ENCODE measurements at regions not wholly inside any gene's neighbourhood (a gene's known extent, or its start where the extent isn't known, plus 50 kb on each side); places are given as distances from the start of the nearest gene placed in this dataset.

- Histone ChIP-seq H3K9me3 (ENCODE audit: control insufficient read depth, insufficient read depth, low read depth, low read length) (no peaks in the 10 kb centered on the region), H4K20me1 (ENCODE audit: control insufficient read depth, extremely low read depth, insufficient read depth, low read length) (no peaks in the 10 kb centered on the region)
- DNase-seq (ENCODE audit: low read depth in 2 of 2): no peak
These were observed 271.0 kb upstream of the ADAMTSL1 start for GRCh38 chr9:18202924-18203323.

GRCh38 chr9:18207735-18208134 is 266.2 kb upstream of the ADAMTSL1 start:
- no peak overlapping the region for H3K4me2 ChIP-seq (ENCODE audit: extremely low read depth, insufficient read depth, low read length)
- no peaks in the 10 kb centered on the region for H3K36me3 ChIP-seq (ENCODE audit: control insufficient read depth, insufficient read depth, low read length)
- H3K4me3 ChIP-seq (replicated peaks in 1 of 4; ENCODE audit: control extremely low read depth in 1 of 4, insufficient read depth in 1 of 4, low read depth in 3 of 4, low read length in 4 of 4): no peak overlapping the region
- H2AFZ ChIP-seq (ENCODE audit: low read length): no peak overlapping the region
- H4K20me1 ChIP-seq (ENCODE audit: control insufficient read depth, extremely low read depth, insufficient read depth, low read length): no peaks in the 10 kb centered on the region
- no peaks in the 10 kb centered on the region for H3K4me1 ChIP-seq (ENCODE audit: control insufficient read depth, extremely low read depth, insufficient read depth, low read length)
- H3K9ac ChIP-seq (ENCODE audit: insufficient read depth, low read length): no peak overlapping the region
- no peaks in the 10 kb centered on the region for H3K27me3 ChIP-seq (ENCODE audit: control insufficient read depth, insufficient read depth, low read length)
- H3K9me3 ChIP-seq (ENCODE audit: control insufficient read depth, insufficient read depth, low read depth, low read length): no peaks in the 10 kb centered on the region
- H3K79me2 ChIP-seq (ENCODE audit: control insufficient read depth, insufficient read depth, low read length): no peaks in the 10 kb centered on the region
- no peak overlapping the region for H3K27ac ChIP-seq (ENCODE audit: insufficient read depth, low read length)
- DNase-seq (ENCODE audit: low read depth in 2 of 2): no peak
- no peak for TF ChIP-seq EZH2 (IDR thresholded peaks at IDR 0.05; ENCODE audit: low read length, missing control alignments)
- TF ChIP-seq CTCF (conservative IDR thresholded peaks at IDR 0.05 in 1 of 2, IDR thresholded peaks at IDR 0.05 in 1 of 2; ENCODE audit: low read depth in 1 of 2, low read length in 2 of 2): no peak

More at GRCh38 chr9:18202924-18203323, 271.0 kb upstream of the ADAMTSL1 start:
- Histone ChIP-seq H3K79me2 (ENCODE audit: control insufficient read depth, insufficient read depth, low read length) (no peaks in the 10 kb centered on the region), H3K36me3 (ENCODE audit: control insufficient read depth, insufficient read depth, low read length) (no peaks in the 10 kb centered on the region), H3K4me1 (ENCODE audit: control insufficient read depth, extremely low read depth, insufficient read depth, low read length) (no peaks in the 10 kb centered on the region), H2AFZ (ENCODE audit: low read length) (no peak overlapping the region), H3K4me3 (replicated peaks in 1 of 4; ENCODE audit: control extremely low read depth in 1 of 4, insufficient read depth in 1 of 4, low read depth in 3 of 4, low read length in 4 of 4) (no peak overlapping the region), H3K4me2 (ENCODE audit: extremely low read depth, insufficient read depth, low read length) (no peak overlapping the region), H3K27me3 (ENCODE audit: control insufficient read depth, insufficient read depth, low read length) (no peaks in the 10 kb centered on the region), H3K9ac (ENCODE audit: insufficient read depth, low read length) (no peak overlapping the region), H3K27ac (ENCODE audit: insufficient read depth, low read length) (no peak overlapping the region)
- TF ChIP-seq CTCF (conservative IDR thresholded peaks at IDR 0.05 in 1 of 2, IDR thresholded peaks at IDR 0.05 in 1 of 2; ENCODE audit: low read depth in 1 of 2, low read length in 2 of 2): no peak
- TF ChIP-seq EZH2 (IDR thresholded peaks at IDR 0.05; ENCODE audit: low read length, missing control alignments): no peak

DNA sequence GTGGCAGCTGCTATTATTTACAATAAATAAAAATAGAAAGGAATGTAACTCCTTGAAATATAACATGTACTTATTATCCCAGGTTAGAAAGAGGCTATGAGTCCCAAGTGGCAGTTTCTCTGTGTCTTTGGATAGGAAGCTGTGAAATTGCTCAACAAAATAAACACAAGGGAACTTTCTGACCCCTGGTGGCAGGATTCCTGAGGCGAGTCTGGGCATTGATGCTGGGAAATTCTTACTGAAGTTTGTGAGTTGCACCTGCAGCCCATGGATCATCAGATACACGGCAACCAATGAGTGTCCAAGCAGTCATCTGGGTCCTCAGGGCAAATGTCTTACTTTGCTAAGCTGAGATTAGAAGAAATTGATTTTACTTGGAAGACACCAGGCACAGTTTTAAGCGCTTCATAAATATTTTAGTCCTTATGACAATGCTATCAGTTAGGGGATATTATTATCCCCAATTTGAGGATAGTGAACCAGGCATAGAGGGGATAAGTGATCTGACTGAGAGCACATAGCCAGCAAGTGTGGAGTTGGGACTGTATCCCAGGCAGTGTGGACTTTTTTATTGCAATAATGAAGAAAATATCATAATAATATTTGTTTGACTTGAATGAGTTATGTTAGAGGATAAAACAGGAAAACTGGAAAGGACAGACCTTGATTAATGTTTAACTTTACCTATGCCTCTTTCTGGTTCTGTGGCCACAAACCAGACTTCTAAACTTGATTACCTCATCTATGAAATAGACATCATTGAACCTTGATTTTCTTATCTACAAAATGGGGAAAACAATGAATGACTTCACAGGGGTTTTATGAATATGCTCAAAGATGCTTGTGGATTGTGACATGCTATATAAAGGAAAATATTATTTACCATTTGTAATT is 265.5 kb upstream of the ADAMTSL1 start:
- Histone ChIP-seq H2AFZ (ENCODE audit: low read length) (no peak overlapping the region), H3K4me2 (ENCODE audit: extremely low read depth, insufficient read depth, low read length) (no peak overlapping the region), H3K79me2 (ENCODE audit: control insufficient read depth, insufficient read depth, low read length) (no peaks in the 10 kb centered on the region), H3K4me3 (replicated peaks in 1 of 4; ENCODE audit: control extremely low read depth in 1 of 4, insufficient read depth in 1 of 4, low read depth in 3 of 4, low read length in 4 of 4) (no peak overlapping the region), H3K9me3 (ENCODE audit: control insufficient read depth, insufficient read depth, low read depth, low read length) (no peaks in the 10 kb centered on the region), H3K4me1 (ENCODE audit: control insufficient read depth, extremely low read depth, insufficient read depth, low read length) (no peaks in the 10 kb centered on the region), H3K27me3 (ENCODE audit: control insufficient read depth, insufficient read depth, low read length) (no peaks in the 10 kb centered on the region), H3K9ac (ENCODE audit: insufficient read depth, low read length) (no peak overlapping the region), H4K20me1 (ENCODE audit: control insufficient read depth, extremely low read depth, insufficient read depth, low read length) (no peaks in the 10 kb centered on the region), H3K36me3 (ENCODE audit: control insufficient read depth, insufficient read depth, low read length) (no peaks in the 10 kb centered on the region), H3K27ac (ENCODE audit: insufficient read depth, low read length) (no peak overlapping the region)
- no peak for TF ChIP-seq EZH2 (IDR thresholded peaks at IDR 0.05; ENCODE audit: low read length, missing control alignments)
- TF ChIP-seq CTCF (conservative IDR thresholded peaks at IDR 0.05 in 1 of 2, IDR thresholded peaks at IDR 0.05 in 1 of 2; ENCODE audit: low read depth in 1 of 2, low read length in 2 of 2): peak; percentile 42 to 56
- peak; percentile 10 to 30 for DNase-seq (ENCODE audit: low read depth in 2 of 2)
